OCI-M1 (cell line): ENCODE measurements at regions not wholly inside any gene's neighbourhood (a gene's known extent, or its start where the extent isn't known, plus 50 kb on each side); places are given as distances from the start of the nearest gene placed in this dataset.
"Not testable (repeated sequence)": the region's sequence is repeated elsewhere in the genome, so short reads cannot be mapped to it uniquely, and the experiment has no call there.

Experiments
- DNase-seq: peaks from one replicate; lab custom pipeline; 2025; lab: John Stamatoyannopoulos, UW

- peak; percentile 0 for DNase-seq
Observed at GRCh38 chrX:39475372-39475771, 622.4 kb downstream of the BCOR start.

DNA sequence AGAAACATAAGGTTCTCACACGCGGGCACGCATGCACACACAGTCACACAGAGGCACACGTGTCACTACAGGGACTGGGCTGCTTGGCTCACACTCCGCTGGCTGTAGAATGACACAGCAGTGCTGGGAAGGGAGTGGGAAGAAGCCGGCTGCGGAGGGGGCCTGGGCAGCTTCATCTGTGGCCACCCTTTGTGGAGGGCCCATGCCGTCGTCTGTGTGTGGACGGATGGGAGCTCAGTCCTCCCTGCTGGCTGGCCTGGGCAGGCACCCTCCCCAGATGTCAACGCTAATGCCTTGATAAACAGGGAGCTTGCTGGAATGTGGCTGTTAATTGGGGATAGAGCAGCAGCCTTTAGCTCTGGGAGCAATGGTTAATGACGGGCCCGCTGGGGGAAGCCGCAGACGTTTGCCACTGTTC, 621.1 kb downstream of the BCOR start:
- no peak for DNase-seq

DNA sequence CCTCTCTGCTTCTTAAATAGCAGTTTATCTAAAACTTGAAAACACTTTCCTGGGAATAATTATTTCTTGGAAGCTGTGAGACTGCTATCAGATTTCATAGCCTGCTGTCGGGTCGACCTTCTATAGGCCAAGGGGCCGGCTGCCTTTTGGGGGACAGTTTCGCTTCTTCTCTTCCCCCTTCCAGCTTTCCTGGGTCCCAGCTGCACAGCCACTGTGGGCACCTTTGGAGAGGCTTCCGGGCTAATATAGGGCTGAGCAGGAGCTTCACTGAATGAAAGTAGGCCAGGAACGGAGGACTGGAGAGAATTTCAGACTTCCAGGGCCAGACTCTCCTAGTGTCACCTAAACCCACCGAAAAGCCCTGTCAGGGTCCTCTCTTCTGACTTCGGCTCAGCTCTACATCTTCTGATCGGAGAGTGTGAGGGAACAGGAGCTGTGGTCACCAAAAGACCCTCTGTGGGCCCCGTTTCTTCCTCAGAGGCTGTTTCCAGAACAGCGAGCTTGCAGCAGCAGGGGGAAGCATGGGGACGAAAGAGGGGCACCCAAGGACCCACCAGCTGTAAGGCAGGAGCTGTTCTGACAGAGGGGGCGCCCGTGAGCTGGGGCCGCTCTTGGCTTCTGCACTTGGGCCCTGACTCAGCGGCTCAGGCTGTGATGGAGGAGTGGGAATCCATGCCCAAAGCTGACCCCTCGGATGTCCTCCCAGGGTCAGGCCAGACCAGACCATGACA, 620.6 kb downstream of the BCOR start:
- DNase-seq, result no peak

- DNase-seq, result no peak
Observed at GRCh38 chrX:39477762-39478120, 620.0 kb downstream of the BCOR start.

GRCh38 chrX:39479856-39480255, 617.9 kb downstream of the BCOR start:
- DNase-seq, result no peak

GRCh38 chrX:39480963-39481362, 616.8 kb downstream of the BCOR start:
- DNase-seq, result no peak

GRCh38 chrX:39481621-39482020, 616.1 kb downstream of the BCOR start:
- DNase-seq, result peak; percentile 10

GRCh38 chrX:39484159-39485068, 613.3 kb downstream of the BCOR start:
- DNase-seq, result no peak

DNA sequence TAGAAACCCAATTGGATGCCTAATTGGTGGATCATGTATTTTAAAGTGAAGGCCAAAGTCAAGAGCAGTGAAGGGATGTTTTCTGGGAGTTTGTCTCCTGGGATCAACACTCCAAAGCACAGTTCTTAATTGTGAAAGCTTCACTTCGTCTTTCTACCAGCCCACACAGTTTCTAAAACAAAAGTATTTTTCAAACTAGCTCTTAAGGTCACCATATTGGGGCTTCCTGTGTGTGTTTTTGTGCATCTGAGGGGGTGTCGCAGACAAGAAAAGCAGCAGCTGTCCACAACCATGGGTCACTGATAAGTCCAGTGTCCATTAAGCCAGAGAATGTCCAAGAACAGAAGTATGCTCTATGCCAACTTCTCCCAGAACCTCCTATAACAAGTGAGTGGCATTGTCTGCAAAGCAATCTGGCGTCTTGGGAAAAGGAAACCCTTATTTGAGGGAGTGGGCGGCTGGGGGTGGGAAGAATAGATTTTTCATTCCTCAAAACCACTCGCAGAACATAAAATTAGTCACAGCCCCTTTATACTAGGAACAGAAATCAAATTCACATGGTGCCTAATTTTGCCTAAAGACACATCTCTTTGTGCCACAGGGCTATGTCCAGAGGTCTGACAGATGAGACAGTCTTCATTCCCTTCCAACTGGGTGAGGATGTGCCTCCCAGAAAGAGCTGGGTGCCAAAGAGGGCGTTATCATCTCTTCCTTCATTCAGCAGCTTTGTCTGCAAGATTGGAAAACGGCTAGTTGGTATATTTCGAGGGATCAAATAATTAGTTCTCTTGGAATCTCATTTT, 610.4 kb downstream of the BCOR start:
- no peak for DNase-seq

DNA sequence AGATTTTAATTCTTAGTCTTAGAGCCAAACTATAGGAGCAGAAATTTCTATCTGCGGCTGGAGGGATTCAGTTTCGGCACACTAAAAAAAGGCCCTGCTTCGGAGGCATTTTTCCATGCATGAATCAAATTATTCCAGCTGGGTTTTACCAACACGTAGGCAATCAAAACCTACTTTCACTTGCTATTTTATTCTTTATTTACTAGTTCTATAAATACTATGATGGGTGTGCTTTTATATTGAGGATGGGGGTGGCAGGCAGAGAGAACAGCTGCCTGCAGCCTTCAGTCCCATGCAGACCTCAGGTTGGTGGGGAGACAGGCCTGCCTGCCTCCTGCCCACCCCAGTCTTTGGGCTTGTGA, 609.8 kb downstream of the BCOR start:
- no peak for DNase-seq

GRCh38 chrX:39491548-39492297, 606.0 kb downstream of the BCOR start:
- DNase-seq, result peak; percentile 92

GRCh38 chrX:39492497-39493162, 605.1 kb downstream of the BCOR start:
- DNase-seq, result peak; percentile 35

DNA sequence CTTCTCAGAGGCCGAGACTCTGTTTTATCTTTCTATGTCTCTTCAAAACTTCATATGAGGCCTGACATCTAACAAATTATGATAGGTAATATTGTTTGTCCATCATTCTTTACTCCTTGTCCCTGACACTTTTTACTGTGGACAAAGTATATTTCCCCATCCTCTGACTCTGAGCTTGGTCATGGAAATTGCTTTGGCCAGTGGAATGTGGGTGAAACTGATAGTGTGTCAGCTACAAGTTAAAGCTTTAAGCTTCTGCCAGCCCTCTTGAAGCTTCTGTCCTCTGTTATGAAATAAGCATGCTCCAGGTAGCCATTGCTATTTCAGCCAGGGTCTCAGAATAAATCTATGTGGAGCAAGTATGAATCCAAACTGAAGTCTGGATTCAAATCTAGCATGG, 604.6 kb downstream of the BCOR start:
- DNase-seq, result no peak

GRCh38 chrX:39497117-39497516, 600.6 kb downstream of the BCOR start:
- not testable (repeated sequence) for DNase-seq

GRCh38 chrX:39497702-39498265, 600.0 kb downstream of the BCOR start:
- no peak for DNase-seq

DNA sequence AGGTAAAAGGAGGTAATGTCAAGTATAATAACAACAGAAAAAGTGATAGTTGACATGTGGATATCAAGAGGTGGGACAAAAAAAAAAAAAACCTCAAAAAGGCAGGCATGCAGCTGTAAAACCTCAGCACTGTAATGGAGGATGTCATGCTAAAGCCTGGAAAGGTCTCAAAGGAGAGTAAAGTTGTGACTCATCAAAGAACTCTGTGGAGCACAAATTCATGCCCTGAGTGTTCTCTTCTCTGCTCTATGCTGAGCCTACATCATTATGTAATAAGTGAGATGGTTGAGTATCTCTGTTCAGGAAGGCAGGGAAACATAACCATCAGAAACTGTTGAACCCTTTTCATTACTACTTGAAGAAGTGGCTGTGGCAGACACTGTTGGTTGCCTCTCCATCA, 597.8 kb downstream of the BCOR start:
- DNase-seq, result no peak

DNA sequence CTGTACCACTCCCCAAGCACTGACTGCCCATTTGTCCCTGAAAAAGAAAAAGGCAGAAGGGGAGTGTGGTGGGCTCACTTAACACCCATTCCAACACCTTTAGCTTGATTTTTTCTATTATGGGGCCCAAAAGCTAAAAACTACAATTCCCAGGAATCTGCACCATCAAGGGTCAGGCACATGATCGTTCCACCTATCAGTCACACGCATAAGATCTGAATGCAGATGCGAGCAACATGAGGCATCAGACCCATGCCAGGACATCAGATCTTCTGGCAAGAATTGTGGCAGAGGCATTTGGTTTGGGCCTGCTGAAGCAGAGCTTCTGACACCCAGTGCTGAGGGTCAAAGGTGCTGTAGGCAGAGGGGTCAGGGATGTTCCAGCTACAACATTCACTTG, 595.9 kb downstream of the BCOR start:
- no peak for DNase-seq

DNA sequence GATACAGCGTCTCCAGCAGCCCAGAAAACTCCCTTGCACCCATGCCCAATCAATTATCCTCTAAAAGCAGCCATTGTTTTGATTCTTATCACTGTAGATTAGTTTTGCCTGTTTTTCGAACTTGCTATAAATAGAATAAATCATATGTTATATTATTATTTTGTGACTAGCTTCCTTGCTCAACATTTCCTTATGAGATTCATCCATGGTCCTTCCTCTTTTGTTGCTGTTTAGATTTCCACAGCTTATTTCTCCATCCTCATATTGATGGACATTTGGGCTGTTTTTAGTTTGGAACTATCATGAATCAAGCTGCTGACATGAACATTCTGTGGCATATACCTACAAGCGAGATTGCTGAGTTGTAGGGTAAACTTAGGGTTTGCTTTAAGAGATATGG, 595.3 kb downstream of the BCOR start:
- DNase-seq, result no peak

DNA sequence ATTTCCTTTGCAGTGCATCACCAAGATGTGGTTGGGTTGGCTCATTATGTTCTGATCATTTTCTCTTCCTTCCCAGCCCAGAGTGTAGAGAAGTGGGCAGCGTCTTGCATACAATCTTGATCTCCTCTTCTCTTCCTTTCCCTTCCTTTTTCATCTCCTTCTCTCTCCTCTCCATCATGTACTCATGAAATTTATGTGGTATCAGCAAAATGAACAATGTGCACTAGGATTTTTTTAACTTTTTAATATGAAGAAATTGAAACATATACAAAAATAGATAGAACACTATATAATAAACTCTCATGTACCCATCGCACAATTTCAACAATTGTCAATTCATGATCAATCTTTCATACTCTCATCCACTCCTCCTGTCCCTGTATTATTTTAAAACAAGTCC, 593.5 kb downstream of the BCOR start:
- DNase-seq, result no peak

DNA sequence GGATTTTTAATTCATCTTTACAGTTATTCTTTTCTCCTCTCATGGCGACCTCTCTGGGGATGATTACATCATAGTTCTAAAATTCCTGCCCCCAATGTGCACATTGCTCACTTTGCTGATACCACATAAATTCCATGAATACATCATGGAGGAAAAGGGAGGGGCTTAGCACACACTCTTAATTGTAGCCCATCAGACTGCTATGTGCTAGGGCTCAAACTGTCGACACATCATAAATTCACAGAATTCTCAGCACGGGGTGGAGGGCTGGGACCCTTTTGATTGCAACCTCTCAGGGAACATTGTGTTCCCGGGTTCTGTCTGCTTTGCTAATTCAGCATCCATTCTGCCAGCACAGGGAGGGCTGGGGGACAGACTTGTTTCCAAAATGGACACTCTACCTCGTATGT, 592.9 kb downstream of the BCOR start:
- DNase-seq, result no peak

GRCh38 chrX:39506131-39506530, 591.6 kb downstream of the BCOR start:
- no peak for DNase-seq
